ENCODE measurements at regions not wholly inside any gene's neighbourhood (a gene's known extent, or its start where the extent isn't known, plus 50 kb on each side); places are given as distances from the start of the nearest gene placed in this dataset.

DNA sequence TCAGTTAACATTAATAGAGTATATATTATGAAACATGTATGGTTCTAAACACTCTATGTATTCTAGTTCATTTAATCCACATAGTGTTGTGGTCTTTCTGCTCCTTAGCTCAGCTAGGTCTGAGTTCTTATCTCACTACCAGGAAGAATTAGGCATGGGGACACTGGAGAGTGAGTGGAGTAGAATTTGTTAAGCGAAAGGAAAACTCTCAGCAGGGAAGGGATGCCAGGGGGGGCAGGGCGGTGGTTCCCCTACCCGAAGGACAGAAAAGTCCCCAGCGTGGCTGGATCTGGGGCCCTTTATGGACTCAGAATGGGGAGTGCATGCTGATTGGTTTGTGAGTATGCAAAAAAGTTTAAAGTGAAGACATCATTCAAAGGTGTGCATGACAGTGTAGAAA is 727.5 kb downstream of the TBC1D32 start:
- H3K27me3 ChIP-seq = no peaks in the 10 kb centered on the region
- DNase-seq (ENCODE audit: low spot score in 2 of 2) = no peak
- WGBS, 2 donors = 62 to 75% methylated on average over 4 of the region's 4 CpGs
- no peaks in the 10 kb centered on the region for H3K36me3 ChIP-seq
- H3K27ac ChIP-seq = no peak overlapping the region
- H3K4me1 ChIP-seq = no peaks in the 10 kb centered on the region
- no peak overlapping the region for H3K4me3 ChIP-seq
- H3K9me3 ChIP-seq = no peaks in the 10 kb centered on the region
- TF ChIP-seq CTCF (IDR thresholded peaks at IDR 0.05) (no peak), POLR2A (IDR thresholded peaks at IDR 0.05) (no peak), EP300 (IDR thresholded peaks at IDR 0.05) (no peak)

DNA sequence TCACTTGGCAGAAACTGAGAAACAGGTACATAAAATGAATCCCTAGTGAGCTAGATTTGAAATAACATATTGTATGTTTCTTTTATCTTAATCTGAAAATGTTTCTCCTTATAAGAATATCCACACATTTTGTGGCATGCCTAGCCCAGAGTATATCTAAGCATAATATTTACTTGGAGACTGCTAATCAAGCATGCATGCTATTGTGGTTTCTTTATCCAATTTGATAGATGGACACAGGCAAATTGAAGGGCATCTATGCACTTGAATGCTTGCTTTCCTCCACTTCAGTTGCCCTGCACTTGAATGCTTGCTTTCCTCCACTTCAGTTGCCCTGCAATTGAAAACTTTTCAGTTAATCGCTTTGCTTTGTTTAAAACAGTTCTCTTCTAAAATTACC is 729.8 kb downstream of the TBC1D32 start:
- Histone ChIP-seq H3K4me1 (no peaks in the 10 kb centered on the region), H3K27me3 (no peaks in the 10 kb centered on the region), H3K4me3 (no peak overlapping the region), H3K27ac (no peak overlapping the region), H3K9me3 (no peaks in the 10 kb centered on the region), H3K36me3 (no peaks in the 10 kb centered on the region)
- TF ChIP-seq POLR2A (IDR thresholded peaks at IDR 0.05) (no peak), CTCF (IDR thresholded peaks at IDR 0.05) (no peak), EP300 (IDR thresholded peaks at IDR 0.05) (no peak)
- DNase-seq (ENCODE audit: low spot score in 2 of 2) = no peak
- 86 to 93% methylated on average over 1 of the region's 1 CpG for WGBS, 2 donors

GRCh38 chr6:120590611-120591010 is 743.7 kb downstream of the TBC1D32 start:
- no peaks in the 10 kb centered on the region for H3K4me1 ChIP-seq
- TF ChIP-seq POLR2A (IDR thresholded peaks at IDR 0.05) (no peak), EP300 (IDR thresholded peaks at IDR 0.05) (no peak), CTCF (IDR thresholded peaks at IDR 0.05) (no peak)
- H3K9me3 ChIP-seq = no peaks in the 10 kb centered on the region
- DNase-seq (ENCODE audit: low spot score in 2 of 2) = no peak
- no peak overlapping the region for H3K4me3 ChIP-seq
- H3K27me3 ChIP-seq = no peaks in the 10 kb centered on the region
- H3K27ac ChIP-seq = no peak overlapping the region
- 45 to 55% methylated on average over 1 of the region's 1 CpG for WGBS, 2 donors
- no peaks in the 10 kb centered on the region for H3K36me3 ChIP-seq

- Histone ChIP-seq H3K4me3 (no peak overlapping the region), H3K27me3 (no peaks in the 10 kb centered on the region), H3K9me3 (no peaks in the 10 kb centered on the region), H3K36me3 (no peaks in the 10 kb centered on the region), H3K27ac (no peak overlapping the region), H3K4me1 (no peaks in the 10 kb centered on the region)
- WGBS, 2 donors = 82 to 89% methylated on average over 4 of the region's 4 CpGs
- TF ChIP-seq POLR2A (IDR thresholded peaks at IDR 0.05) (no peak), CTCF (IDR thresholded peaks at IDR 0.05) (no peak), EP300 (IDR thresholded peaks at IDR 0.05) (no peak)
- DNase-seq (ENCODE audit: low spot score in 2 of 2) = no peak
These were observed 745.9 kb downstream of the TBC1D32 start for GRCh38 chr6:120588424-120588823.

GRCh38 chr6:120587381-120587780 is 746.9 kb downstream of the TBC1D32 start:
- Histone ChIP-seq H3K4me3 (no peak overlapping the region), H3K4me1 (no peaks in the 10 kb centered on the region), H3K9me3 (no peaks in the 10 kb centered on the region), H3K27me3 (no peaks in the 10 kb centered on the region), H3K36me3 (no peaks in the 10 kb centered on the region), H3K27ac (no peak overlapping the region)
- 56 to 60% methylated on average over 1 of the region's 1 CpG for WGBS, 2 donors
- TF ChIP-seq CTCF (IDR thresholded peaks at IDR 0.05) = no peak
- no peak for DNase-seq (ENCODE audit: low spot score in 2 of 2)

Data from tibial nerve (tissue), 4 donors.